IMR-90 (cell line): ENCODE measurements at regions not wholly inside any gene's neighbourhood (a gene's known extent, or its start where the extent isn't known, plus 50 kb on each side); places are given as distances from the start of the nearest gene placed in this dataset.
"Not testable (repeated sequence)": the region's sequence is repeated elsewhere in the genome, so short reads cannot be mapped to it uniquely, and the experiment has no call there.

Experiments
- ATAC-seq: fragments of 200-7000 bp; cut with Tn5 transposase; 2 replicates; pipeline ENCODE4 v1.9.1; 2020; ENCODE audit warnings: low read depth, mild to moderate bottlenecking, moderate library complexity
- BruUV-seq: library from RNA; stranded (reverse); fragments of 400-500 nt; replicated peaks from 2 replicates; lab custom pipeline; 2021; lab: Mats Ljungman, UMichigan
- CTCF ChIA-PET: fragments of 300-600 bp; formaldehyde crosslinking; extraction: SDS; loops from one replicate; lab custom pipeline; 2021; ENCODE audit warnings: antibody characterized with exemption; lab: Yijun Ruan, JAX
- POLR2A ChIA-PET: fragments of 300-600 bp; sonication (Branson Sonifier 250); formaldehyde crosslinking; loops from one replicate; lab custom pipeline; 2022; ENCODE audit warnings: antibody characterized with exemption; ENCODE audit not compliant: unreplicated experiment; lab: Charles Lee
- DNase-seq: peaks from one replicate; pipeline ENCODE4 v3.0.0; 2013
- H2AFZ ChIP-seq: replicated peaks from 2 replicates; pipeline ENCODE3; 2013; ENCODE audit warnings: low read length, mild to moderate bottlenecking; ENCODE audit not compliant: poor library complexity
- H2AK5ac ChIP-seq: 2 replicates; pipeline ENCODE4 v1.6.1; 2013; ENCODE audit warnings: low read depth, low read length, inconsistent platforms
- H2AK9ac ChIP-seq: replicated peaks from 2 replicates; pipeline ENCODE3; 2013; ENCODE audit warnings: mild to moderate bottlenecking, low read depth, low read length, moderate library complexity; ENCODE audit not compliant: poor library complexity
- H2BK120ac ChIP-seq: 2 replicates; pipeline ENCODE4 v1.6.1; 2013; ENCODE audit warnings: low read depth, low read length, inconsistent platforms
- H2BK15ac ChIP-seq: 3 replicates; pipeline ENCODE4 v1.6.1; 2013; ENCODE audit warnings: low read depth, low read length, inconsistent platforms
- H2BK20ac ChIP-seq: 2 replicates; pipeline ENCODE4 v1.6.1; 2013; ENCODE audit warnings: low read depth, mild to moderate bottlenecking, inconsistent platforms, low read length, moderate library complexity
- H2BK5ac ChIP-seq: 2 replicates; pipeline ENCODE4 v1.6.1; 2013; ENCODE audit warnings: mild to moderate bottlenecking, low read depth, low read length, inconsistent platforms; ENCODE audit not compliant: poor library complexity, severe bottlenecking
- H3K14ac ChIP-seq: replicated peaks from 2 replicates; pipeline ENCODE4 v1.6.1; 2013; ENCODE audit warnings: low read depth, low read length, inconsistent platforms
- H3K18ac ChIP-seq: 2 replicates; pipeline ENCODE4 v1.6.1; 2013; ENCODE audit warnings: low read depth, low read length, control low read depth
- H3K23ac ChIP-seq: 2 replicates; pipeline ENCODE4 v1.6.1; 2013; ENCODE audit warnings: low read depth, low read length, inconsistent platforms
- H3K27ac ChIP-seq: 2 replicates; pipeline ENCODE4 v1.5.1; 2013; ENCODE audit warnings: mild to moderate bottlenecking, control low read depth, low read length; ENCODE audit not compliant: insufficient read depth
- H3K27me3 ChIP-seq: 2 replicates; pipeline ENCODE4 v1.6.1; 2013; ENCODE audit warnings: low read length; ENCODE audit not compliant: control insufficient read depth, insufficient read depth
- H3K36me3 ChIP-seq: 2 replicates; pipeline ENCODE4 v1.6.1; 2013; ENCODE audit warnings: low read length, mixed read lengths; ENCODE audit not compliant: control insufficient read depth, insufficient read depth
- H3K4ac ChIP-seq: 2 replicates; pipeline ENCODE4 v1.6.1; 2013; ENCODE audit warnings: low read depth, low read length, inconsistent platforms
- H3K4me1 ChIP-seq: 2 replicates; pipeline ENCODE4 v1.6.1; 2013; ENCODE audit warnings: low read length, mixed read lengths; ENCODE audit not compliant: control insufficient read depth, insufficient read depth
- H3K4me2 ChIP-seq: 2 replicates; pipeline ENCODE4 v1.6.1; 2013; ENCODE audit warnings: low read depth, mild to moderate bottlenecking, control low read depth, low read length, moderate library complexity
- H3K4me3 ChIP-seq: 2 replicates; pipeline ENCODE4 v1.5.1; 2013; ENCODE audit warnings: low read depth, mild to moderate bottlenecking, control low read depth, low read length, moderate library complexity; ENCODE audit not compliant: insufficient read depth
- H3K56ac ChIP-seq: 2 replicates; pipeline ENCODE4 v1.6.1; 2013; ENCODE audit warnings: low read length, inconsistent platforms; ENCODE audit not compliant: insufficient read depth; ENCODE audit errors: extremely low read depth
- H3K79me1 ChIP-seq, 2 experiments: 2 replicates each; pipeline ENCODE4 v1.6.1; 2013; ENCODE audit warnings: low read length in 2 of 2, inconsistent platforms in 1 of 2, low read depth in 1 of 2
- H3K9ac ChIP-seq: 2 replicates; pipeline ENCODE4 v1.6.1; 2013; ENCODE audit warnings: low read depth, low read length, control low read depth
- H3K9me1 ChIP-seq: 2 replicates; pipeline ENCODE4 v1.6.1; 2013; ENCODE audit warnings: low read length, inconsistent platforms; ENCODE audit not compliant: insufficient read depth
- H3K9me3 ChIP-seq: 2 replicates; pipeline ENCODE4 v1.6.1; 2013; ENCODE audit warnings: low read length; ENCODE audit not compliant: control insufficient read depth, insufficient read depth
- H4K20me1 ChIP-seq: 2 replicates; pipeline ENCODE4 v1.6.1; 2013; ENCODE audit warnings: low read length, inconsistent platforms; ENCODE audit not compliant: insufficient read depth
- H4K5ac ChIP-seq: 2 replicates; pipeline ENCODE4 v1.6.1; 2013; ENCODE audit warnings: mild to moderate bottlenecking, low read depth, low read length, control low read depth
- H4K8ac ChIP-seq, 2 experiments: 2 replicates each; pipeline ENCODE4 v1.6.1; 2013; ENCODE audit warnings: low read depth in 2 of 2, low read length in 2 of 2, control low read depth in 1 of 2, inconsistent platforms in 1 of 2
- H4K91ac ChIP-seq: 2 replicates; pipeline ENCODE4 v1.6.1; 2013; ENCODE audit warnings: low read depth, low read length, inconsistent platforms; ENCODE audit not compliant: insufficient read depth
- WGBS, 2 experiments: methylation state at CpG; one replicate each; pipeline versions ENCODE4 v1.1.5 to v1.1.7; 2013; ENCODE audit warnings: missing lambda C conversion rate in 2 of 2; ENCODE audit not compliant: insufficient read length in 1 of 2; ENCODE audit errors: extremely low coverage in 2 of 2; 5-methylcytosine and 5-hydroxymethylcytosine counted together
- dilution Hi-C: fragments of 300-500 bp; cut with HindIII; formaldehyde crosslinking; loops from one replicate; pipeline ENCODE4 v1.14.3; 2018; ENCODE audit warnings: low sequenced_read_pairs; ENCODE audit not compliant: unreplicated experiment
- in situ Hi-C: fragments of 300-500 bp; cut with MboI; formaldehyde crosslinking; loops from 3 replicates; pipeline ENCODE4 v1.14.3; 2019; ENCODE audit warnings: low sequenced_read_pairs, inconsistent platforms, mixed read lengths
- intact Hi-C: fragments of 100-400 bp; cut with micrococcal nuclease; formaldehyde crosslinking; loops from 2 replicates; pipeline ENCODE4 v1.10.0; 2022

- H3K27me3 ChIP-seq, H3K4ac ChIP-seq, dilution Hi-C loops, ATAC-seq, H3K79me1 ChIP-seq, H2BK20ac ChIP-seq, H3K56ac ChIP-seq, H3K4me1 ChIP-seq, H2BK5ac ChIP-seq, H3K27ac ChIP-seq, H4K20me1 ChIP-seq, H3K36me3 ChIP-seq, H2BK15ac ChIP-seq, H4K8ac ChIP-seq, H3K9ac ChIP-seq, H3K9me1 ChIP-seq, intact Hi-C loops, H2AFZ ChIP-seq, H3K23ac ChIP-seq, CTCF ChIA-PET, H3K4me2 ChIP-seq, H2AK9ac ChIP-seq, H3K14ac ChIP-seq, H2BK120ac ChIP-seq, DNase-seq, H3K4me3 ChIP-seq, in situ Hi-C loops, H3K18ac ChIP-seq, H4K5ac ChIP-seq, H4K91ac ChIP-seq, H3K9me3 ChIP-seq, H2AK5ac ChIP-seq, POLR2A ChIA-PET, BruUV-seq: not testable (repeated sequence)
- no CpG with 5 or more reads among the region's 4 CpGs for WGBS, 2 experiments
These were observed 326.9 kb upstream of the PLGLB2 start for GRCh38 chr2:87420954-87421353.

- DNase-seq, ATAC-seq, H3K4me3 ChIP-seq, H3K79me1 ChIP-seq, H4K91ac ChIP-seq, POLR2A ChIA-PET, H3K36me3 ChIP-seq, intact Hi-C loops, H2BK20ac ChIP-seq, CTCF ChIA-PET, H3K27ac ChIP-seq, dilution Hi-C loops, H4K5ac ChIP-seq, H2BK15ac ChIP-seq, H2BK120ac ChIP-seq, H3K9ac ChIP-seq, H3K23ac ChIP-seq, H3K4me2 ChIP-seq, H3K18ac ChIP-seq, H3K9me1 ChIP-seq, H3K4ac ChIP-seq, BruUV-seq, H4K8ac ChIP-seq, H4K20me1 ChIP-seq, H3K9me3 ChIP-seq, H2AK5ac ChIP-seq, H3K56ac ChIP-seq, H3K27me3 ChIP-seq, H2AFZ ChIP-seq, H2BK5ac ChIP-seq, H2AK9ac ChIP-seq, in situ Hi-C loops, H3K4me1 ChIP-seq, H3K14ac ChIP-seq: not testable (repeated sequence)
- WGBS, 2 experiments, result no CpG with 5 or more reads among the region's 7 CpGs
These were observed 323.8 kb upstream of the PLGLB2 start for GRCh38 chr2:87423796-87424762.
